ENCODE measurements at regions not wholly inside any gene's neighbourhood (a gene's known extent, or its start where the extent isn't known, plus 50 kb on each side); places are given as distances from the start of the nearest gene placed in this dataset.
"Not testable (repeated sequence)": the region's sequence is repeated elsewhere in the genome, so short reads cannot be mapped to it uniquely, and the experiment has no call there.

GRCh38 chr6:48520951-48521350 is 410.0 kb upstream of the PTCHD4 start:
- no peak overlapping the region for H3K27ac ChIP-seq
- H3K36me3 ChIP-seq, result no peaks in the 10 kb centered on the region
- TF ChIP-seq CTCF (IDR thresholded peaks at IDR 0.05) (no peak), POLR2AphosphoS5 (IDR thresholded peaks at IDR 0.05) (no peak)
- ATAC-seq (ENCODE audit: low FRiP score in 2 of 2) (no peak), DNase-seq (no peak)
- no peaks in the 10 kb centered on the region for H3K9me3 ChIP-seq
- no peak overlapping the region for H3K4me3 ChIP-seq
- WGBS, 2 donors, result 60 to 71% methylated on average over 2 of the region's 2 CpGs
- no peaks in the 10 kb centered on the region for H3K27me3 ChIP-seq
- no peaks in the 10 kb centered on the region for H3K4me1 ChIP-seq

GRCh38 chr6:48512390-48512789 is 401.4 kb upstream of the PTCHD4 start:
- Histone ChIP-seq H3K9me3 (no peaks in the 10 kb centered on the region), H3K27me3 (no peaks in the 10 kb centered on the region), H3K4me1 (no peaks in the 10 kb centered on the region), H3K27ac (no peak overlapping the region), H3K36me3 (no peaks in the 10 kb centered on the region), H3K4me3 (no peak overlapping the region)
- no peak for DNase-seq
- TF ChIP-seq CTCF (IDR thresholded peaks at IDR 0.05), result no peak
- no peak for ATAC-seq (ENCODE audit: low FRiP score in 2 of 2)

GRCh38 chr6:48511378-48511777 is 400.4 kb upstream of the PTCHD4 start:
- WGBS, 2 donors, result 69 to 73% methylated on average over 2 of the region's 2 CpGs
- Histone ChIP-seq H3K36me3 (no peaks in the 10 kb centered on the region), H3K4me3 (no peak overlapping the region), H3K9me3 (no peaks in the 10 kb centered on the region), H3K27me3 (no peaks in the 10 kb centered on the region), H3K4me1 (no peaks in the 10 kb centered on the region), H3K27ac (no peak overlapping the region)
- no peak for DNase-seq
- TF ChIP-seq CTCF (IDR thresholded peaks at IDR 0.05), result no peak
- no peak for TF ChIP-seq POLR2A (IDR thresholded peaks at IDR 0.05)
- TF ChIP-seq EP300 (IDR thresholded peaks at IDR 0.05), result no peak
- no peak for TF ChIP-seq POLR2AphosphoS5 (IDR thresholded peaks at IDR 0.05)
- no peak for ATAC-seq (ENCODE audit: low FRiP score in 2 of 2)

GRCh38 chr6:48505621-48506020 is 394.6 kb upstream of the PTCHD4 start:
- H3K27ac ChIP-seq, result no peak overlapping the region
- 65 to 71% methylated on average over 2 of the region's 2 CpGs for WGBS, 2 donors
- H3K4me1 ChIP-seq, result no peaks in the 10 kb centered on the region
- ATAC-seq (ENCODE audit: low FRiP score in 2 of 2) (no peak), DNase-seq (no peak)
- H3K4me3 ChIP-seq, result no peak overlapping the region
- H3K36me3 ChIP-seq, result no peaks in the 10 kb centered on the region
- no peaks in the 10 kb centered on the region for H3K27me3 ChIP-seq
- H3K9me3 ChIP-seq, result peaks cover 0 to 5% (median 0%) of the 10 kb centered on the region in 4 donors
- TF ChIP-seq CTCF (IDR thresholded peaks at IDR 0.05) (no peak), EP300 (IDR thresholded peaks at IDR 0.05) (no peak), POLR2AphosphoS5 (IDR thresholded peaks at IDR 0.05) (no peak), POLR2A (IDR thresholded peaks at IDR 0.05) (no peak)

GRCh38 chr6:48493432-48493831 is 382.4 kb upstream of the PTCHD4 start:
- H3K27ac ChIP-seq; DNase-seq; H3K4me1 ChIP-seq; H3K9me3 ChIP-seq; H3K4me3 ChIP-seq; H3K36me3 ChIP-seq; ATAC-seq (ENCODE audit: low FRiP score in 2 of 2); H3K27me3 ChIP-seq: not testable (repeated sequence)
- WGBS, 2 donors, result 88 to 95% methylated on average over 2 of the region's 2 CpGs

GRCh38 chr6:48490658-48491057 is 379.7 kb upstream of the PTCHD4 start:
- H3K27ac ChIP-seq, result no peak overlapping the region
- ATAC-seq (ENCODE audit: low FRiP score in 2 of 2), result no peak
- TF ChIP-seq CTCF (IDR thresholded peaks at IDR 0.05) (no peak), POLR2AphosphoS5 (IDR thresholded peaks at IDR 0.05) (no peak), EP300 (IDR thresholded peaks at IDR 0.05) (no peak), POLR2A (IDR thresholded peaks at IDR 0.05) (no peak)
- no peak overlapping the region for H3K4me3 ChIP-seq
- no peaks in the 10 kb centered on the region for H3K9me3 ChIP-seq
- H3K27me3 ChIP-seq, result no peaks in the 10 kb centered on the region
- DNase-seq, result no peak
- H3K4me1 ChIP-seq, result no peaks in the 10 kb centered on the region
- WGBS, 2 donors, result 80 to 81% methylated on average over 4 of the region's 4 CpGs
- no peaks in the 10 kb centered on the region for H3K36me3 ChIP-seq
